ENCODE measurements at regions not wholly inside any gene's neighbourhood (a gene's known extent, or its start where the extent isn't known, plus 50 kb on each side); places are given as distances from the start of the nearest gene placed in this dataset.

DNA sequence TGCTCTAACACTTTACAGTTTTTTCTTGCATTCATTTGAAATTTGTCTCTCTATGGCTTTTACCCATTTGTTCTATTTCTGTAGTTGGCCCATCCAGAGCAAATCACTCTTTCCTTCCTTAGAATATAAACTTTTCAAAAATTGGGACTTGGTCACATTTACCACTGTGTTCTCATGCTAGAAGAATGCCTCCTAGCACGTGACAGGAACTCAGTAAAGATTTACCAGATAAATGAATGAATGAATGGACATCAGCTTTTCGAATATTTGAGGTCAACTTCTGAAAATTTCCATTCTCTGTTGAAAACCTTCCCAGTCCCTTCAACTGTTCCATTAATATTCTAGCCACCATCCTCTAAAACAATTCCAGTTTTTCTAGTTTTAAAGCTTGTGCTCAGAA lies 294.5 kb downstream of the CD83 start (continued):
- TF ChIP-seq, protein P1, sequence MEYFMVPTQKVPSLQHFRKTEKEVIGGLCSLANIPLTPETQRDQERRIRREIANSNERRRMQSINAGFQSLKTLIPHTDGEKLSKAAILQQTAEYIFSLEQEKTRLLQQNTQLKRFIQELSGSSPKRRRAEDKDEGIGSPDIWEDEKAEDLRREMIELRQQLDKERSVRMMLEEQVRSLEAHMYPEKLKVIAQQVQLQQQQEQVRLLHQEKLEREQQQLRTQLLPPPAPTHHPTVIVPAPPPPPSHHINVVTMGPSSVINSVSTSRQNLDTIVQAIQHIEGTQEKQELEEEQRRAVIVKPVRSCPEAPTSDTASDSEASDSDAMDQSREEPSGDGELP (IDR thresholded peaks at IDR 0.05; ENCODE audit: borderline replicate concordance, low read depth) = no peak
- TF ChIP-seq JDP2 (CRISPR knock-in tag; IDR thresholded peaks at IDR 0.05; ENCODE audit: borderline replicate concordance) = no peak
- TF ChIP-seq ZNF3 (CRISPR knock-in tag; IDR thresholded peaks at IDR 0.05) = no peak
- no peak for TF ChIP-seq NBN (conservative IDR thresholded peaks at IDR 0.05)
- TF ChIP-seq RFX5 (IDR thresholded peaks at IDR 0.05; ENCODE audit: low read depth, low read length) = no peak
- no peak for TF ChIP-seq SOX5 (CRISPR knock-in tag; IDR thresholded peaks at IDR 0.05; ENCODE audit: borderline replicate concordance)
- TF ChIP-seq, protein P2, sequence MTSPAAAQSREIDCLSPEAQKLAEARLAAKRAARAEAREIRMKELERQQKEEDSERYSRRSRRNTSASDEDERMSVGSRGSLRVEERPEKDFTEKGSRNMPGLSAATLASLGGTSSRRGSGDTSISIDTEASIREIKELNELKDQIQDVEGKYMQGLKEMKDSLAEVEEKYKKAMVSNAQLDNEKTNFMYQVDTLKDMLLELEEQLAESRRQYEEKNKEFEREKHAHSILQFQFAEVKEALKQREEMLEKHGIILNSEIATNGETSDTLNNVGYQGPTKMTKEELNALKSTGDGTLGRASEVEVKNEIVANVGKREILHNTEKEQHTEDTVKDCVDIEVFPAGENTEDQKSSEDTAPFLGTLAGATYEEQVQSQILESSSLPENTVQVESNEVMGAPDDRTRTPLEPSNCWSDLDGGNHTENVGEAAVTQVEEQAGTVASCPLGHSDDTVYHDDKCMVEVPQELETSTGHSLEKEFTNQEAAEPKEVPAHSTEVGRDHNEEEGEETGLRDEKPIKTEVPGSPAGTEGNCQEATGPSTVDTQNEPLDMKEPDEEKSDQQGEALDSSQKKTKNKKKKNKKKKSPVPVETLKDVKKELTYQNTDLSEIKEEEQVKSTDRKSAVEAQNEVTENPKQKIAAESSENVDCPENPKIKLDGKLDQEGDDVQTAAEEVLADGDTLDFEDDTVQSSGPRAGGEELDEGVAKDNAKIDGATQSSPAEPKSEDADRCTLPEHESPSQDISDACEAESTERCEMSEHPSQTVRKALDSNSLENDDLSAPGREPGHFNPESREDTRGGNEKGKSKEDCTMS (CRISPR knock-in tag; conservative IDR thresholded peaks at IDR 0.05) = no peak
- no peak for TF ChIP-seq ZNF781 (CRISPR knock-in tag; IDR thresholded peaks at IDR 0.05; ENCODE audit: borderline replicate concordance, not compliant biosample characterization)
- no peak for TF ChIP-seq SMARCC2 (IDR thresholded peaks at IDR 0.05)
- TF ChIP-seq TEAD3 (CRISPR knock-in tag; optimal IDR thresholded peaks at IDR 0.05; ENCODE audit: borderline replicate concordance) = no peak

DNA sequence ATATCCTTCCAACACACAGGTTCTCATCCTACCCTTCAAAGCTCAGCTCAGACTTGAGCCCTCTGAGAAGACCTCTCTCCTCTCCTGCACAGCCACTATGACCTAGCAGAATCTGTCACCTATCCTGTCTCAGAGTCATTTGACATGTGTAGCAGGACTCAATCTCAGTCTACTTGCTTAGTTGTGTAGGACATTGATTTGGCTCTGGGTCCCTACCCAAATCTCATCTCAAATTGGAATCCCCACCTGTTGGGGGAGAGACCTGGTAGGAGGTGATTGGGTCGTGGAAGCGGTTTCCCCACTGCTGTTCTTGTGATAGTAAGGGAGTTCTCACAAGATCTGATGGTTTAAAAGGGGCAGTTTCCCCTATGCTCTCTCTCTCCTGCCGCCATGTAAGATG lies 297.9 kb downstream of the CD83 start:
- BruUV-seq (replicated peaks) = no TSS peak
- Histone ChIP-seq H3K4me2 (ENCODE audit: low read depth, low read length) (no peak overlapping the region), H3K4me1 (ENCODE audit: insufficient read depth, low read length) (no peaks in the 10 kb centered on the region), H3K9ac (ENCODE audit: insufficient read depth, low read depth, low read length) (no peak overlapping the region), H4K20me1 (ENCODE audit: insufficient read depth, low read length) (no peaks in the 10 kb centered on the region), H3K4me3 (replicated peaks in 1 of 3; ENCODE audit: insufficient read depth in 1 of 3, low read depth in 2 of 3, low read length in 3 of 3) (no peak overlapping the region), H3K79me2 (ENCODE audit: insufficient read depth, low read length) (no peaks in the 10 kb centered on the region), H3K27ac (ENCODE audit: extremely low read length, insufficient read depth, low read length) (no peak overlapping the region), H3K27me3 (ENCODE audit: control insufficient read depth in 1 of 2, insufficient read depth in 2 of 2, low read length in 2 of 2) (no peaks in the 10 kb centered on the region), H2AFZ (ENCODE audit: low read length) (no peak overlapping the region), H3K9me3 (ENCODE audit: low read length) (no peaks in the 10 kb centered on the region), H3K36me3 (replicated peaks in 1 of 2; ENCODE audit: control insufficient read depth in 1 of 2, insufficient read depth in 2 of 2, low read length in 2 of 2) (no peaks in the 10 kb centered on the region)
- intact Hi-C loops (cut with micrococcal nuclease; ENCODE audit: unreplicated experiment) = no loop called here
- CTCF ChIA-PET (ENCODE audit: low intra/inter-chr PET ratio, low total read pairs) = no interaction called here
- TF ChIP-seq CAMTA2 (CRISPR knock-in tag; IDR thresholded peaks at IDR 0.05; ENCODE audit: borderline replicate concordance) (no peak), DMAP1 (CRISPR knock-in tag; IDR thresholded peaks at IDR 0.05) (no peak), ZSCAN31 (CRISPR knock-in tag; IDR thresholded peaks at IDR 0.05; ENCODE audit: low read depth) (no peak), KDM2A (CRISPR knock-in tag; IDR thresholded peaks at IDR 0.05; ENCODE audit: borderline replicate concordance, low read depth) (no peak), POGZ (CRISPR knock-in tag; IDR thresholded peaks at IDR 0.05) (no peak), CEBPG (CRISPR knock-in tag; IDR thresholded peaks at IDR 0.05) (no peak), SMAD9 (CRISPR knock-in tag; IDR thresholded peaks at IDR 0.05) (no peak)
- TF ChIP-seq, protein P3, sequence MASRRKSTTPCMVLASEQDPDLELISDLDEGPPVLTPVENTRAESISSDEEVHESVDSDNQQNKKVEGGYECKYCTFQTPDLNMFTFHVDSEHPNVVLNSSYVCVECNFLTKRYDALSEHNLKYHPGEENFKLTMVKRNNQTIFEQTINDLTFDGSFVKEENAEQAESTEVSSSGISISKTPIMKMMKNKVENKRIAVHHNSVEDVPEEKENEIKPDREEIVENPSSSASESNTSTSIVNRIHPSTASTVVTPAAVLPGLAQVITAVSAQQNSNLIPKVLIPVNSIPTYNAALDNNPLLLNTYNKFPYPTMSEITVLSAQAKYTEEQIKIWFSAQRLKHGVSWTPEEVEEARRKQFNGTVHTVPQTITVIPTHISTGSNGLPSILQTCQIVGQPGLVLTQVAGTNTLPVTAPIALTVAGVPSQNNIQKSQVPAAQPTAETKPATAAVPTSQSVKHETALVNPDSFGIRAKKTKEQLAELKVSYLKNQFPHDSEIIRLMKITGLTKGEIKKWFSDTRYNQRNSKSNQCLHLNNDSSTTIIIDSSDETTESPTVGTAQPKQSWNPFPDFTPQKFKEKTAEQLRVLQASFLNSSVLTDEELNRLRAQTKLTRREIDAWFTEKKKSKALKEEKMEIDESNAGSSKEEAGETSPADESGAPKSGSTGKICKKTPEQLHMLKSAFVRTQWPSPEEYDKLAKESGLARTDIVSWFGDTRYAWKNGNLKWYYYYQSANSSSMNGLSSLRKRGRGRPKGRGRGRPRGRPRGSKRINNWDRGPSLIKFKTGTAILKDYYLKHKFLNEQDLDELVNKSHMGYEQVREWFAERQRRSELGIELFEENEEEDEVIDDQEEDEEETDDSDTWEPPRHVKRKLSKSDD (CRISPR knock-in tag; IDR thresholded peaks at IDR 0.05; ENCODE audit: low read depth) = no peak
- in situ Hi-C loops (cut with HindIII; ENCODE audit: extremely low pct_ligation_motif_present, low pct_unique_long_range_greater_than_20kb) = no loop called here
- ATAC-seq = no peak
- no peak for FAIRE-seq
- DNase-seq (ENCODE audit: low spot score) = no peak
- POLR2A ChIA-PET = no interaction called here
- 15% methylated on average over 3 of the region's 3 CpGs for WGBS (ENCODE audit: low lambda C conversion rate)

Data from HepG2 (cell line).